H1 (cell line): ENCODE measurements at regions not wholly inside any gene's neighbourhood (a gene's known extent, or its start where the extent isn't known, plus 50 kb on each side); places are given as distances from the start of the nearest gene placed in this dataset.

Experiments used
- CTCF ChIA-PET: fragments of 300-600 bp; sonication (Branson Sonifier 250); formaldehyde crosslinking; loops from one replicate; lab custom pipeline; 2021; ENCODE audit not compliant: partially characterized antibody; lab: Charles Lee
- POLR2A ChIA-PET: fragments of 300-600 bp; sonication (Branson Sonifier 250); formaldehyde crosslinking; loops from one replicate; lab custom pipeline; 2021; ENCODE audit warnings: inconsistent platforms; ENCODE audit not compliant: partially characterized antibody; lab: Charles Lee
- DNase-seq, 2 experiments: peaks; one replicate each; pipeline versions ENCODE4 v3.0.0 to v3.0.0-alpha.2; 2010 to 2022; ENCODE audit warnings: low spot score in 2 of 2, low read depth in 1 of 2, mixed read lengths in 1 of 2
- FAIRE-seq: peaks from 2 replicates; lab custom pipeline; 2011; peaks lifted over from hg19 to GRCh38; lab: Jason Lieb, UNC
- H2AFZ ChIP-seq: 2 replicates; pipeline ENCODE4 v1.8.1; 2012; ENCODE audit warnings: low read length, inconsistent platforms
- H2AK5ac ChIP-seq: 2 replicates; pipeline ENCODE4 v1.6.1; 2013; ENCODE audit warnings: low read depth, low read length
- H2BK120ac ChIP-seq: replicated peaks from 2 replicates; pipeline ENCODE3; 2013; ENCODE audit warnings: low read depth, low read length, inconsistent platforms
- H2BK12ac ChIP-seq: 2 replicates; pipeline ENCODE4 v1.6.1; 2013; ENCODE audit warnings: low read depth, low read length
- H2BK15ac ChIP-seq: 2 replicates; pipeline ENCODE4 v1.6.1; 2013; ENCODE audit warnings: low read length
- H2BK20ac ChIP-seq: 2 replicates; pipeline ENCODE4 v1.6.1; 2013; ENCODE audit warnings: low read length
- H2BK5ac ChIP-seq: 2 replicates; pipeline ENCODE4 v1.6.1; 2013; ENCODE audit warnings: low read depth, low read length
- H3K14ac ChIP-seq: 2 replicates; pipeline ENCODE4 v1.6.1; 2013; ENCODE audit warnings: inconsistent platforms; ENCODE audit not compliant: insufficient read length
- H3K18ac ChIP-seq: 2 replicates; pipeline ENCODE4 v1.6.1; 2013; ENCODE audit warnings: low read length; ENCODE audit errors: extremely low read depth
- H3K23ac ChIP-seq: 2 replicates; pipeline ENCODE4 v1.6.1; 2013; ENCODE audit warnings: inconsistent platforms; ENCODE audit not compliant: insufficient read length
- H3K23me2 ChIP-seq: 2 replicates; pipeline ENCODE4 v1.6.1; 2013; ENCODE audit warnings: low read depth, low read length
- H3K27ac ChIP-seq: 2 replicates; pipeline ENCODE4 v1.6.1; 2011; ENCODE audit warnings: low read depth, low read length, inconsistent platforms
- H3K27me3 ChIP-seq, 4 experiments: replicated peaks in 1 of 4; 1 replicate in 1 of 4; 2 replicates in 3 of 4; pipeline versions ENCODE4 v1.6.1 to v1.8.1; 2011 to 2013; ENCODE audit warnings: low read length in 3 of 4, mild to moderate bottlenecking in 3 of 4, inconsistent platforms in 2 of 4, mixed read lengths in 2 of 4, moderate library complexity in 1 of 4; ENCODE audit not compliant: control insufficient read depth in 3 of 4, insufficient read depth in 3 of 4; ENCODE audit errors: extremely low read depth in 1 of 4
- H3K36me3 ChIP-seq, 4 experiments: 2 replicates each; pipeline versions ENCODE4 v1.6.1 to v1.8.1; 2011 to 2013; ENCODE audit warnings: mild to moderate bottlenecking in 4 of 4, low read length in 3 of 4, moderate library complexity in 2 of 4, control low read depth in 1 of 4, inconsistent platforms in 1 of 4; ENCODE audit not compliant: insufficient read depth in 4 of 4, control insufficient read depth in 2 of 4
- H3K4ac ChIP-seq: replicated peaks from 2 replicates; pipeline ENCODE3; 2013; ENCODE audit warnings: low read length, low read depth, mixed read lengths, inconsistent platforms; ENCODE audit not compliant: insufficient read length
- H3K4me1 ChIP-seq, 4 experiments: replicated peaks in 1 of 4; 1 replicate in 1 of 4; 2 replicates in 3 of 4; pipeline versions ENCODE4 v1.6.1 to v1.8.1; 2011 to 2013; ENCODE audit warnings: low read length in 3 of 4, inconsistent platforms in 2 of 4, mixed read lengths in 1 of 4; ENCODE audit not compliant: insufficient read depth in 4 of 4, control insufficient read depth in 3 of 4
- H3K4me2 ChIP-seq, 2 experiments: 2 replicates each; pipeline versions ENCODE4 v1.6.1 to v1.8.1; 2011 to 2013; ENCODE audit warnings: low read depth in 2 of 2, low read length in 2 of 2, control low read depth in 1 of 2, inconsistent platforms in 1 of 2, mild to moderate bottlenecking in 1 of 2; ENCODE audit not compliant: insufficient read depth in 1 of 2
- H3K4me3 ChIP-seq, 4 experiments: fragments of 200-600, 300-600 bp in 1 of 4; sonication (generic), shearing (Covaris generic), sonication (Bioruptor Twin) in 1 of 4; 2 replicates each; pipeline versions ENCODE4 v1.5.1 to v1.8.1; 2011 to 2016; ENCODE audit warnings: low read length in 4 of 4, low read depth in 3 of 4, control low read depth in 2 of 4, inconsistent platforms in 2 of 4, mild to moderate bottlenecking in 2 of 4, mixed read lengths in 1 of 4, moderate library complexity in 1 of 4; ENCODE audit not compliant: insufficient read depth in 2 of 4; ENCODE audit errors: extremely low read depth in 1 of 4
- H3K56ac ChIP-seq: replicated peaks from 2 replicates; pipeline ENCODE3; 2013; ENCODE audit warnings: low read depth, mild to moderate bottlenecking, mixed read lengths, low read length, inconsistent platforms; ENCODE audit not compliant: insufficient read length
- H3K79me1 ChIP-seq: 2 replicates; pipeline ENCODE4 v1.6.1; 2013; ENCODE audit warnings: low read depth, low read length, control low read depth
- H3K79me2 ChIP-seq, 2 experiments: 2 replicates each; pipeline versions ENCODE4 v1.6.1 to v1.8.1; 2012 to 2013; ENCODE audit warnings: low read length in 2 of 2, mild to moderate bottlenecking in 2 of 2, inconsistent platforms in 1 of 2; ENCODE audit not compliant: insufficient read depth in 2 of 2, control insufficient read depth in 1 of 2
- H3K9ac ChIP-seq, 4 experiments: replicated peaks in 1 of 4; 1 replicate in 1 of 4; 2 replicates in 3 of 4; pipeline versions ENCODE4 v1.6.1 to v1.8.1; 2011 to 2013; ENCODE audit warnings: low read depth in 3 of 4, low read length in 3 of 4, control low read depth in 2 of 4, mild to moderate bottlenecking in 2 of 4, moderate library complexity in 2 of 4, inconsistent platforms in 1 of 4; ENCODE audit errors: extremely low read depth in 1 of 4
- H3K9me3 ChIP-seq, 2 experiments: 2 replicates each; pipeline versions ENCODE4 v1.6.1 to v1.8.1; 2012 to 2013; ENCODE audit warnings: mild to moderate bottlenecking in 2 of 2, moderate library complexity in 2 of 2, control low read depth in 1 of 2, inconsistent platforms in 1 of 2, low read depth in 1 of 2, low read length in 1 of 2, mixed read lengths in 1 of 2; ENCODE audit not compliant: insufficient read depth in 2 of 2
- H4K20me1 ChIP-seq, 2 experiments: replicated peaks in 1 of 2; 2 replicates each; pipeline versions ENCODE3 to v1.8.1; 2011 to 2013; ENCODE audit warnings: inconsistent platforms in 2 of 2, low read length in 2 of 2, mild to moderate bottlenecking in 1 of 2; ENCODE audit not compliant: insufficient read depth in 2 of 2, control insufficient read depth in 1 of 2
- H4K5ac ChIP-seq: 2 replicates; pipeline ENCODE4 v1.6.1; 2013; ENCODE audit warnings: low read length, low read depth, mixed read lengths, inconsistent platforms; ENCODE audit not compliant: insufficient read length
- H4K8ac ChIP-seq: 2 replicates; pipeline ENCODE4 v1.8.0; 2013; ENCODE audit warnings: mild to moderate bottlenecking, moderate library complexity, low read length, inconsistent platforms; ENCODE audit not compliant: insufficient read depth; ENCODE audit errors: extremely low read depth
- H4K91ac ChIP-seq: replicated peaks from 2 replicates; pipeline ENCODE3; 2013; ENCODE audit warnings: low read length, mixed read lengths, inconsistent platforms; ENCODE audit not compliant: insufficient read length
- CTBP2 ChIP-seq: IDR thresholded peaks from 2 replicates; pipeline ENCODE4 v1.7.0; 2011; ENCODE audit warnings: borderline replicate concordance, mild to moderate bottlenecking, moderate library complexity, mixed read lengths, low read length; ENCODE audit not compliant: insufficient read depth, insufficient read length
- TEAD4 ChIP-seq: IDR thresholded peaks from 2 replicates; pipeline ENCODE4 v1.6.1; 2012; ENCODE audit warnings: low read depth, low read length, inconsistent platforms, mixed read lengths
- WGBS, 2 experiments: shearing (Covaris generic) in 1 of 2; methylation state at CpG; one replicate each; pipeline versions ENCODE4 v1.1.6 to v1.1.7; 2013 to 2015; ENCODE audit warnings: low lambda C conversion rate in 2 of 2, mixed read lengths in 2 of 2, inconsistent platforms in 1 of 2, low coverage in 1 of 2, missing lambda C conversion rate in 1 of 2; ENCODE audit not compliant: insufficient replicate concordance in 2 of 2, insufficient coverage in 1 of 2, insufficient read length in 1 of 2; ENCODE audit errors: extremely low coverage in 1 of 2, missing lambda C conversion rate in 1 of 2; 5-methylcytosine and 5-hydroxymethylcytosine counted together

GRCh38 chr6:112920994-112921393 lies 573.9 kb downstream of the RFPL4B start:
- Histone ChIP-seq H3K4ac (no peak overlapping the region), H2BK5ac (no peak overlapping the region), H3K4me1 (peaks cover 0 to 3% (median 0%) of the 10 kb centered on the region in 4 experiments; a peak in 1 of 7 replicates), H3K27ac (no peak overlapping the region), H3K14ac (no peak overlapping the region), H2BK12ac (no peak overlapping the region), H3K79me2 (no peaks in the 10 kb centered on the region), H2BK20ac (no peak overlapping the region), H2BK120ac (no peak overlapping the region), H3K4me2 (no peak overlapping the region), H3K9ac (no peak overlapping the region), H4K5ac (no peak overlapping the region), H3K18ac (no peak overlapping the region), H3K36me3 (no peaks in the 10 kb centered on the region), H3K23ac (no peak overlapping the region), H3K27me3 (no peaks in the 10 kb centered on the region), H2BK15ac (no peak overlapping the region), H3K4me3 (no peak overlapping the region), H3K79me1 (no peaks in the 10 kb centered on the region), H4K20me1 (no peaks in the 10 kb centered on the region), H3K23me2 (no peaks in the 10 kb centered on the region), H3K9me3 (peaks cover 2 to 8% of the 10 kb centered on the region in 2 experiments; a peak in 1 of 4 replicates), H4K8ac (no peak overlapping the region), H2AFZ (no peak overlapping the region), H4K91ac (no peak overlapping the region), H3K56ac (no peak overlapping the region), H2AK5ac (no peak overlapping the region)
- no peak for TF ChIP-seq TEAD4
- no peak for TF ChIP-seq CTBP2
- FAIRE-seq (no peak), DNase-seq (no peak)
- ChIA-PET POLR2A (no interaction called here), CTCF (no interaction called here)
- WGBS, 2 experiments = 94% methylated on average over 3 of the region's 3 CpGs; no CpG with 5 or more reads in 1 of the 2 experiments
